Spleen (tissue), 11 donors: ENCODE measurements at regions not wholly inside any gene's neighbourhood (a gene's known extent, or its start where the extent isn't known, plus 50 kb on each side); places are given as distances from the start of the nearest gene placed in this dataset.

Experiments
- DNase-seq: peaks from one replicate; pipeline ENCODE4 v3.0.0-alpha.2; 2020
- H3K27ac ChIP-seq, 8 donors: fragments of 200-600 bp; sonication (generic) in 7 of 8; 1 replicate in 4 of 8; 2 replicates in 4 of 8; pipeline versions ENCODE4 v1.5.0 to v1.8.0; 2016 to 2021; ENCODE audit warnings: inconsistent platforms in 4 of 8, mild to moderate bottlenecking in 4 of 8, moderate library complexity in 1 of 8
- H3K27me3 ChIP-seq, 7 donors: fragments of 200-600 bp; sonication (generic) in 6 of 7; replicated peaks in 1 of 7; 1 replicate in 4 of 7; 2 replicates in 3 of 7; pipeline versions ENCODE4 v1.5.0 to v1.8.0; 2016 to 2021; ENCODE audit warnings: inconsistent platforms in 3 of 7, mild to moderate bottlenecking in 1 of 7
- H3K36me3 ChIP-seq, 6 donors: fragments of 200-600 bp; sonication (generic) in 5 of 6; 1 replicate in 4 of 6; 2 replicates in 2 of 6; pipeline versions ENCODE4 v1.5.0 to v1.8.0; 2016 to 2021; ENCODE audit warnings: inconsistent platforms in 2 of 6
- H3K4me1 ChIP-seq, 6 donors: fragments of 200-600 bp; sonication (generic) in 5 of 6; 1 replicate in 3 of 6; 2 replicates in 3 of 6; pipeline versions ENCODE4 v1.5.0 to v1.8.0; 2016 to 2021; ENCODE audit warnings: inconsistent platforms in 3 of 6
- H3K4me3 ChIP-seq, 8 donors: fragments of 200-600 bp; sonication (generic) in 7 of 8; 1 replicate in 4 of 8; 2 replicates in 4 of 8; pipeline versions ENCODE4 v1.5.0 to v1.8.0; 2016 to 2021; ENCODE audit warnings: inconsistent platforms in 4 of 8, mild to moderate bottlenecking in 4 of 8, moderate library complexity in 2 of 8
- H3K9me3 ChIP-seq, 8 donors: fragments of 200-600 bp; sonication (generic) in 7 of 8; 1 replicate in 4 of 8; 2 replicates in 4 of 8; pipeline versions ENCODE4 v1.5.0 to v1.8.0; 2016 to 2021; ENCODE audit warnings: inconsistent platforms in 4 of 8
- CTCF ChIP-seq, 11 experiments: fragments of 200-600 bp in 7 of 11; fragments of 450-650 bp in 4 of 11; sonication (generic) in 4 of 11; IDR thresholded peaks in 8 of 11; conservative IDR thresholded peaks in 3 of 11; 1 replicate in 7 of 11; 2 replicates in 4 of 11; pipeline versions ENCODE4 v1.4.0 to v1.8.0; 2016 to 2021; ENCODE audit warnings: antibody characterized with exemption in 11 of 11, inconsistent platforms in 4 of 11, mild to moderate bottlenecking in 1 of 11
- POLR2A ChIP-seq, 3 donors: fragments of 450-650 bp; IDR thresholded peaks; one replicate each; pipeline ENCODE4 v1.5.1; 2017; ENCODE audit warnings: antibody characterized with exemption in 3 of 3, mild to moderate bottlenecking in 1 of 3
- POLR2AphosphoS5 ChIP-seq, 3 donors: sonication (generic); formaldehyde crosslinking; IDR thresholded peaks; one replicate each; pipeline ENCODE4 v1.5.1; 2017; ENCODE audit warnings: antibody characterized with exemption in 3 of 3
- WGBS, 5 donors: extraction: QIAGEN DNeasy Blood & Tissue Kit in 3 of 5; methylation state at CpG; one replicate each; pipeline versions ENCODE4 v1.1.5 to v1.1.7; 2013 to 2018; 5-methylcytosine and 5-hydroxymethylcytosine counted together
- intact Hi-C: fragments of 100-400 bp; cut with DNase I; formaldehyde crosslinking; loops from one replicate; pipeline ENCODE4 v1.15.0; 2023; ENCODE audit warnings: low total_unique reads
- donor health status: healthy with polysubstance abuse.
- donor health status: DM: no; HTN: no; CAD: no; lungs with moderate emphysema.
- donor health status: DM: no; HTN: no; CAD: no.
- donor health status: Bipolar disorder and iron deficiency.
- donor health status: healthy.
- donor health status: DM: no; HTN: no; CAD: no.
- donor health status: DM: yes; HTN: yes; CAD: no.

GRCh38 chr4:59685626-59686025 is 1514.5 kb upstream of the ADGRL3 start:
- Histone ChIP-seq H3K4me3 (no peak overlapping the region), H3K27ac (no peak overlapping the region), H3K27me3 (no peaks in the 10 kb centered on the region), H3K4me1 (no peaks in the 10 kb centered on the region), H3K9me3 (peaks cover 0 to 9% (median 0%) of the 10 kb centered on the region in 8 donors), H3K36me3 (no peaks in the 10 kb centered on the region)
- intact Hi-C loops, result no loop called here
- TF ChIP-seq POLR2AphosphoS5 (IDR thresholded peaks at IDR 0.05), result no peak
- no peak for TF ChIP-seq CTCF (IDR thresholded peaks at IDR 0.05 in 8 of 11, conservative IDR thresholded peaks at IDR 0.05 in 3 of 11)
- TF ChIP-seq POLR2A (IDR thresholded peaks at IDR 0.05), result no peak
- no peak for DNase-seq
- WGBS, 5 donors, result 63 to 82% (median 74%) methylated on average over 1 of the region's 1 CpG

GRCh38 chr4:59689149-59689548 is 1511.0 kb upstream of the ADGRL3 start:
- H3K4me1 ChIP-seq, result no peaks in the 10 kb centered on the region
- no peak for DNase-seq
- no peak for TF ChIP-seq CTCF (IDR thresholded peaks at IDR 0.05 in 8 of 11, conservative IDR thresholded peaks at IDR 0.05 in 3 of 11)
- TF ChIP-seq POLR2A (IDR thresholded peaks at IDR 0.05), result no peak
- TF ChIP-seq POLR2AphosphoS5 (IDR thresholded peaks at IDR 0.05), result no peak
- H3K4me3 ChIP-seq, result no peak overlapping the region
- no peaks in the 10 kb centered on the region for H3K27me3 ChIP-seq
- no peaks in the 10 kb centered on the region for H3K36me3 ChIP-seq
- 86 to 92% (median 86%) methylated on average over 6 of the region's 6 CpGs for WGBS, 5 donors
- intact Hi-C loops, result no loop called here
- no peak overlapping the region for H3K27ac ChIP-seq
- peaks cover 0 to 9% (median 0%) of the 10 kb centered on the region in 8 donors for H3K9me3 ChIP-seq

GRCh38 chr4:59695355-59696053 is 1504.6 kb upstream of the ADGRL3 start:
- WGBS, 5 donors, result 81 to 91% (median 88%) methylated on average over 5 of the region's 5 CpGs

More at GRCh38 chr4:59695355-59696053, 1504.6 kb upstream of the ADGRL3 start:
- H3K4me1 ChIP-seq, result no peaks in the 10 kb centered on the region
- no peak for TF ChIP-seq POLR2A (IDR thresholded peaks at IDR 0.05)
- TF ChIP-seq CTCF (IDR thresholded peaks at IDR 0.05 in 8 of 11, conservative IDR thresholded peaks at IDR 0.05 in 3 of 11), result no peak
- no peak for TF ChIP-seq POLR2AphosphoS5 (IDR thresholded peaks at IDR 0.05)
- no peak for DNase-seq
- H3K36me3 ChIP-seq, result no peaks in the 10 kb centered on the region
- no peak overlapping the region for H3K4me3 ChIP-seq
- intact Hi-C loops, result no loop called here
- H3K27me3 ChIP-seq, result no peaks in the 10 kb centered on the region
- H3K27ac ChIP-seq, result no peak overlapping the region
- no peaks in the 10 kb centered on the region for H3K9me3 ChIP-seq
